Pancreas (tissue), 10 donors: ENCODE measurements at regions not wholly inside any gene's neighbourhood (a gene's known extent, or its start where the extent isn't known, plus 50 kb on each side); places are given as distances from the start of the nearest gene placed in this dataset.

Experiments
- ATAC-seq, 4 donors: fragments of 200-7000 bp; cut with Tn5 transposase; one replicate each; pipeline versions ENCODE4 v1.8.0 to v1.9.1; 2020; ENCODE audit warnings: mild to moderate bottlenecking in 4 of 4, moderate library complexity in 4 of 4
- DNase-seq, 6 donors: peaks; one replicate each; pipeline ENCODE4 v3.0.0-alpha.2; 2020
- FAIRE-seq: peaks from 2 replicates; lab custom pipeline; 2012; peaks lifted over from hg19 to GRCh38; lab: Jason Lieb, UNC
- H3K27ac ChIP-seq, 4 donors: fragments of 200-600 bp; sonication (generic); 1 replicate in 3 of 4; 2 replicates in 1 of 4; pipeline versions ENCODE4 v1.5.0 to v1.8.0; 2020
- H3K27me3 ChIP-seq, 4 donors: fragments of 200-600 bp; one replicate each; pipeline ENCODE4 v1.8.0; 2021
- H3K36me3 ChIP-seq, 3 donors: fragments of 200-600 bp; sonication (generic) in 1 of 3; one replicate each; pipeline versions ENCODE4 v1.5.0 to v1.8.0; 2020 to 2021
- H3K4me1 ChIP-seq, 3 donors: fragments of 200-600 bp; one replicate each; pipeline ENCODE4 v1.8.0; 2021
- H3K4me3 ChIP-seq, 4 donors: fragments of 200-600 bp; sonication (generic) in 2 of 4; one replicate each; pipeline versions ENCODE4 v1.5.0 to v1.8.0; 2020 to 2021
- H3K9me3 ChIP-seq, 4 donors: fragments of 200-600 bp; one replicate each; pipeline ENCODE4 v1.8.0; 2021
- WGBS, 2 donors: extraction: QIAGEN DNeasy Blood & Tissue Kit; methylation state at CpG; one replicate each; pipeline ENCODE4 v1.1.7; 2013; 5-methylcytosine and 5-hydroxymethylcytosine counted together
- intact Hi-C, 3 donors: fragments of 100-400 bp; cut with DNase I; formaldehyde crosslinking; loops; one replicate each; pipeline versions ENCODE4 v1.11.1 to v1.14.2; 2022
- TF ChIP-seq, protein P1 (sequence below), 4 donors: fragments of 200-600 bp; sonication (generic) in 3 of 4; IDR thresholded peaks; one replicate each; pipeline versions ENCODE4 v1.5.0 to v1.8.0; 2021; ENCODE audit warnings: antibody characterized with exemption in 4 of 4
- donor health status: healthy with polysubstance abuse.
- donor health status: DM: no; HTN: no; CAD: no; lungs with moderate emphysema.
- donor health status: DM: no; HTN: no; CAD: no.
- donor health status: control.
- donor health status: control.
- donor health status: Bipolar disorder and iron deficiency.
- donor health status: DM: yes; HTN: yes; CAD: no.
- donor health status: DM: no; HTN: no; CAD: no.
- donor health status: DM: no; HTN: no; CAD: no.
- donor health status: DM: yes; HTN: yes; CAD: no.

DNA sequence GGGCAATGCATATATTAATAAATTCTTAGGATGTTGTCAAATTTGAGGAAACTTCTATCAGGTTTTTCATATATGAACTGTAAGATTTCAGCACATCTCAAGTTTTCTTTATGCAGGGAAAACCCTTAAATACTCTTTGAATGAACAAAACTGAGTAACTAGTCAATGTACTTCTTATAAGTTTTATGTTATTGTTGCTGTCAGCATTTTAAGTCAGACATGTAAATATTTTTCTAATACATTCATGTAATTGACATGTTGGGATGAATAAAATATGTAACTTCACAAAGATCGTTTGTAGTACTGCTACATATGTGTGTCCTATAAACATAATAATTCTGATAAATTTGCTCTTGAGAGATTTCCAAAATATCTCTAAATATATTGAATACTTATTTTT is 109.6 kb downstream of the BMP4 start:
- TF ChIP-seq, protein P1, sequence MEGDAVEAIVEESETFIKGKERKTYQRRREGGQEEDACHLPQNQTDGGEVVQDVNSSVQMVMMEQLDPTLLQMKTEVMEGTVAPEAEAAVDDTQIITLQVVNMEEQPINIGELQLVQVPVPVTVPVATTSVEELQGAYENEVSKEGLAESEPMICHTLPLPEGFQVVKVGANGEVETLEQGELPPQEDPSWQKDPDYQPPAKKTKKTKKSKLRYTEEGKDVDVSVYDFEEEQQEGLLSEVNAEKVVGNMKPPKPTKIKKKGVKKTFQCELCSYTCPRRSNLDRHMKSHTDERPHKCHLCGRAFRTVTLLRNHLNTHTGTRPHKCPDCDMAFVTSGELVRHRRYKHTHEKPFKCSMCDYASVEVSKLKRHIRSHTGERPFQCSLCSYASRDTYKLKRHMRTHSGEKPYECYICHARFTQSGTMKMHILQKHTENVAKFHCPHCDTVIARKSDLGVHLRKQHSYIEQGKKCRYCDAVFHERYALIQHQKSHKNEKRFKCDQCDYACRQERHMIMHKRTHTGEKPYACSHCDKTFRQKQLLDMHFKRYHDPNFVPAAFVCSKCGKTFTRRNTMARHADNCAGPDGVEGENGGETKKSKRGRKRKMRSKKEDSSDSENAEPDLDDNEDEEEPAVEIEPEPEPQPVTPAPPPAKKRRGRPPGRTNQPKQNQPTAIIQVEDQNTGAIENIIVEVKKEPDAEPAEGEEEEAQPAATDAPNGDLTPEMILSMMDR (IDR thresholded peaks at IDR 0.05): no peak
- ATAC-seq: no peak
- FAIRE-seq: no peak
- WGBS, 2 donors: 58 to 69% methylated on average over 1 of the region's 1 CpG
- no peak overlapping the region for H3K4me3 ChIP-seq
- H3K36me3 ChIP-seq: no peaks in the 10 kb centered on the region
- no peaks in the 10 kb centered on the region for H3K9me3 ChIP-seq
- H3K27ac ChIP-seq: no peak overlapping the region
- H3K4me1 ChIP-seq: no peaks in the 10 kb centered on the region
- intact Hi-C loops: no loop called here
- DNase-seq: no peak
- H3K27me3 ChIP-seq: no peaks in the 10 kb centered on the region

DNA sequence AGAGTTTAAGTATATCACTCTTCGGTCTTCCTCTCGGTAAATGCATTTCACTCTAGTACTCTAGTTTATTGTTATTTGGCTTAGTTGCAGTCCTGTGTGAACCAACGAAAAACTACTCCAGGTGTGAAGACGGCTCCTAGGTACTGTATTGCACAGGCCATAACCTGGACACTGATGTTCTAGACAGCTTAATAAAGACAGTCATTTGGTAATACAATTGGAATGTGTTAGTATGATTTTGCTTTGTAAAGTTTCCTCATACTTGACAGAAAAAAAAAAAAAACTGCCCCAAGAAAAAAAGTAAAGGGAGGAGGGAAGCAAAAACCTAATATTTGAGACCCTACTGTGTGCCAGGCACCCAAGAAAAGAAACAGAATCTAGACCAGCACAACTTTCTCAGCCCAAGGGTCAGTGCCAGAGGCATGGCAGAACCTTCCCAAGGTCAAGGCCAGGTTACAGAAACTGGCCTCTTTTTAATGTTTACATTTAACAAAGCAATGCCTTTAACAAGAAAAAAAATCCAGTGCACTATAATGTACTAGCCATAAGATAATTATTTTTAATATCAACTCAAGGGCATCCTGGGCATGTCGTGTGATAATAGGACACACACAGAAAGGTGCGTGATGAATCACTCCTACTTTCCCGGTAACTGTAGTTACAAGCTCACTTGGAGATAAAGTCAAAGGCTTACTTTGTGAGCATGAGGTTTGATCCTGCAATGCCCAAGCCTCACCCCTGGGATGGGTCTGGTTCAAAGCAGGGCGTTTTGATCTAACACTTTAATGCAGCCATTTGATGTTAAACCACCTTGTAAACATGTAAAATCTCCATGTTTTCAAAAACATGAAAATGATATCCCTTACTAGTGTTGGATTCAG is 110.6 kb downstream of the BMP4 start:
- ATAC-seq (peak in 3 of 4 donors; percentile 28 to 47 (median 45)), DNase-seq (no peak), FAIRE-seq (no peak)
- Histone ChIP-seq H3K4me1 (no peaks in the 10 kb centered on the region), H3K27me3 (no peaks in the 10 kb centered on the region), H3K9me3 (no peaks in the 10 kb centered on the region), H3K27ac (peak overlapping the region in 2 of 4 donors; percentile 7 to 42), H3K36me3 (no peaks in the 10 kb centered on the region), H3K4me3 (no peak overlapping the region)
- TF ChIP-seq, protein P1 (IDR thresholded peaks at IDR 0.05): no peak
- intact Hi-C loops: no loop called here
- WGBS, 2 donors: 47 to 53% methylated on average over 8 of the region's 8 CpGs

DNA sequence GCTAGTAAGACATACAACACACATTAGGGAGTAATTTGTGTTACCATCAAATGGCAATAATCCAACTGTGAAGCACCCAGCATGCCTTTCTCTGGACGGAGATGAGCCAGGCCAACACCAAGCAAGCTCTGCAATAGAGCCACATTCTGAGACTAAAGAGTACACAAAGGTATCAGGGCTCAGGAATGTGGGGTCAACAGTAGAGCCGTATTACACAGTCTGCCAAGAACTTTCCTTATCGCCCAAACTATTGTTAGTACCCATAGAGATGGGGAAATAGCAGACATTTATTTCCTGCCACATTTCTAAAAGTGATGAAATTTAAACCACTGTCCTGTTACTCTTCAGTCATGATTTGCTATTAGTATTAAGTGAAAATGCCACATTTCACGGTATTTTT is 113.7 kb downstream of the BMP4 start:
- ATAC-seq (peak; percentile 70 to 91 (median 82)), FAIRE-seq (no peak), DNase-seq (peak in 2 of 6 donors; percentile 6 to 25)
- H3K4me3 ChIP-seq: no peak overlapping the region
- peak overlapping the region in 3 of 4 donors; percentile 22 to 56 (median 56) for H3K27ac ChIP-seq
- TF ChIP-seq, protein P1 (IDR thresholded peaks at IDR 0.05): no peak
- no peaks in the 10 kb centered on the region for H3K36me3 ChIP-seq
- intact Hi-C loops: no loop called here
- no peaks in the 10 kb centered on the region for H3K27me3 ChIP-seq
- H3K9me3 ChIP-seq: no peaks in the 10 kb centered on the region
- H3K4me1 ChIP-seq: no peaks in the 10 kb centered on the region
- 13 to 16% methylated on average over 4 of the region's 4 CpGs for WGBS, 2 donors

DNA sequence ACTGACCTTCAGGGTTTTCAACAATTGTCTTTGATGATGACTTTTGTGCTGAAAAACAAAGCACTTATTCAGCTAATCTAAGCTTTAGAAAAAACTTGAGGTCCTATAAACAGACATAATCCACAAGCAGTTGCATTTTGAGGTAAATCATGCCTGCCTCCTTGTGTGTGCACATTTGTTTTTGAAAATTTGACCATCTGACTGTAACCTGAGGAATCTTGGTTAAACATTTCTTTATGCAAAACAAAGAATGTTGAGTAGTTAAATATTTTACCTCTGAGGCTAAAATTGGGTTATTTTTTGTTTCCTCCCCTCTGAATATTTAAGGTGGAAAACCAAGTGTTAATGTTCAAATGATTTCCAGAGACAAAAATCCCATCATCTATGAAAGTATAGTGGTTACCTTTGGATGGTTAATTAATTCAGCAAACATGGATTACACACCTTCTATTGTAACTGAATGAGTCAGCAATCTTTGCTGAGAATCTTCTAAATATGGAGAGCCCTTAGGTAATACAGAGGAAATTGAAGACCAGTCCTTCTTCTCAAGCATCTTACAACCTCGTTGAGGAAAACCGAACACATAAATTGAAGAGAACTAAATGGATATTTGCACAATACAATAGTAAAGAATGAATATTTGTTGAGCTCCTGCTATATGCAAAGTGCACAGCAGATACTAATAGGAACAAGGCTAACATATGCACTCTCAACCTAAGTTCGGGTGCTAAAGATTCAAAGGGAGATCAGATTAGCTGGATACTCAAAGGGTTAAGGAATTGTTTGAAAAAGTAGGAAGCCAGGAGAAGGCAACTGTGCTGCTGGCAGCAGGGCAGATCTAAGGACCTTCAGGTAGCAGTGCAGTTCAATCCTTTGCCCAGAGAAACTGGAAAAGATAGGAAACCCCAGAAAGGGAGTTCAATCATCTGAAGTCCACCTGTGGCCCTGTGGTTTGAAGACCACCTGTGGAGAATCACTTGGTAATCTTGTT is 115.2 kb downstream of the BMP4 start:
- 64 to 87% methylated on average over 3 of the region's 3 CpGs for WGBS, 2 donors
- no peaks in the 10 kb centered on the region for H3K27me3 ChIP-seq
- DNase-seq (no peak), ATAC-seq (no peak), FAIRE-seq (no peak)
- TF ChIP-seq, protein P1 (IDR thresholded peaks at IDR 0.05): no peak
- no peaks in the 10 kb centered on the region for H3K36me3 ChIP-seq
- H3K4me3 ChIP-seq: no peak overlapping the region
- H3K27ac ChIP-seq: peak overlapping the region in 1 of 4 donors; percentile 30
- no peaks in the 10 kb centered on the region for H3K9me3 ChIP-seq
- intact Hi-C loops: no loop called here
- H3K4me1 ChIP-seq: no peaks in the 10 kb centered on the region
